GM12873 (cell line): ENCODE measurements at regions not wholly inside any gene's neighbourhood (a gene's known extent, or its start where the extent isn't known, plus 50 kb on each side); places are given as distances from the start of the nearest gene placed in this dataset.

ENCODE experiments used
- CTCF ChIP-seq: IDR thresholded peaks from 2 replicates; pipeline ENCODE4 v1.5.1; 2012; ENCODE audit warnings: low read depth, mild to moderate bottlenecking, moderate library complexity, low read length, control low read depth; ENCODE audit not compliant: insufficient read depth; ENCODE audit errors: missing control alignments

- TF ChIP-seq CTCF = no peak
These were observed 190.9 kb downstream of the ST6GAL2 start for GRCh38 chr2:106694964-106695470.

- TF ChIP-seq CTCF = no peak
These were observed 190.0 kb downstream of the ST6GAL2 start for GRCh38 chr2:106695919-106696318.

GRCh38 chr2:106700616-106701015 is 185.4 kb downstream of the ST6GAL2 start:
- no peak for TF ChIP-seq CTCF

GRCh38 chr2:106701203-106702022 is 184.6 kb downstream of the ST6GAL2 start:
- no peak for TF ChIP-seq CTCF

GRCh38 chr2:106703161-106703560 is 182.8 kb downstream of the ST6GAL2 start:
- TF ChIP-seq CTCF = no peak

- no peak for TF ChIP-seq CTCF
These were observed 181.2 kb downstream of the ST6GAL2 start for GRCh38 chr2:106704798-106705197.

- no peak for TF ChIP-seq CTCF
These were observed 180.1 kb downstream of the ST6GAL2 start for GRCh38 chr2:106705877-106706276.
